ENCODE measurements at regions not wholly inside any gene's neighbourhood (a gene's known extent, or its start where the extent isn't known, plus 50 kb on each side); places are given as distances from the start of the nearest gene placed in this dataset.

DNA sequence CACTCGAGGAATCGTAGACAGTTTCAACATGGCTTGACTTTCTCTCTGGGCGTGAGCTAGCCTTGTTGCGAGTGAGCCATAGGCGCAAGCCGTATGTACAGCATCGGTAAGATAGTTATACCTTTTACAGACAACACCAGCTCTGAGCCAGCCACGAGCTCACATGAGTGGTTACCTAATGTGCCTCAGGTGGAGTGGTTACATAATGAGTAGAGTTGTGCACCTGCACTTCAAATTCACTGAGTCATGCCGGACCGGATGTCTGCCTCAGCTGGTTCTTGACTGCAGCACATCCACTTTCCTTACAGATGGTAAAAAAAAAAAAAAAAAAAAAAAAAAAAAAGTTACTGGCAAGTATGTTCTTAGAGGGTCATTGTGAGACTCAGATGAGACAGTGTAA lies 360.4 kb upstream of the NR5A2 start:
- H3K27me3 ChIP-seq (replicated peaks; ENCODE audit: control insufficient read depth, insufficient read depth, low read length), result no peaks in the 10 kb centered on the region; the same call in 1 of the 2 replicates
- no peak for DNase-seq (ENCODE audit: extremely low read depth, insufficient read length)
- H3K4me3 ChIP-seq (replicated peaks; ENCODE audit: low read depth, low read length), result no peak overlapping the region
- H3K36me3 ChIP-seq (ENCODE audit: control insufficient read depth, insufficient read depth, low read length), result no peaks in the 10 kb centered on the region
- TF ChIP-seq, protein P1, sequence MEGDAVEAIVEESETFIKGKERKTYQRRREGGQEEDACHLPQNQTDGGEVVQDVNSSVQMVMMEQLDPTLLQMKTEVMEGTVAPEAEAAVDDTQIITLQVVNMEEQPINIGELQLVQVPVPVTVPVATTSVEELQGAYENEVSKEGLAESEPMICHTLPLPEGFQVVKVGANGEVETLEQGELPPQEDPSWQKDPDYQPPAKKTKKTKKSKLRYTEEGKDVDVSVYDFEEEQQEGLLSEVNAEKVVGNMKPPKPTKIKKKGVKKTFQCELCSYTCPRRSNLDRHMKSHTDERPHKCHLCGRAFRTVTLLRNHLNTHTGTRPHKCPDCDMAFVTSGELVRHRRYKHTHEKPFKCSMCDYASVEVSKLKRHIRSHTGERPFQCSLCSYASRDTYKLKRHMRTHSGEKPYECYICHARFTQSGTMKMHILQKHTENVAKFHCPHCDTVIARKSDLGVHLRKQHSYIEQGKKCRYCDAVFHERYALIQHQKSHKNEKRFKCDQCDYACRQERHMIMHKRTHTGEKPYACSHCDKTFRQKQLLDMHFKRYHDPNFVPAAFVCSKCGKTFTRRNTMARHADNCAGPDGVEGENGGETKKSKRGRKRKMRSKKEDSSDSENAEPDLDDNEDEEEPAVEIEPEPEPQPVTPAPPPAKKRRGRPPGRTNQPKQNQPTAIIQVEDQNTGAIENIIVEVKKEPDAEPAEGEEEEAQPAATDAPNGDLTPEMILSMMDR (IDR thresholded peaks at IDR 0.05; ENCODE audit: insufficient read depth, low read length, poor library complexity, severe bottlenecking), result no peak

DNA sequence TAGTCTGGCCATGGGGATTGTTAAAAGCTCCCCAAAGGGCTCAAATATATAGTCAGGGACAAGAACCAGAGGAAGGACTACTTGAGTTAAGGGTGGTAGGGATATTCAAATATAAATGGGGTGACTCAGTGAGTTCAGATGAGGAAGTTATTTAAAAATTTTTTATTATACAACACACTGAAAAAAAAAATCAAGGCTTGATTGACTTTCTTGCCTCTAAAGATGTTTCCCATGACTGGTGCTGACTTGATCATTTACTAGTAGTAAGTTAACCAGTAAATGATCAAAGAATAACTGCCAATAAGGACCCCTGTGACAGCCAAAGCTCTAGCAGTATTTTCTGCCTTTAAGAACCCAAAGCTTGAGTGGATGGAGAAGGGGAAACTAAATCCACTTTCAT lies 357.6 kb upstream of the NR5A2 start:
- Histone ChIP-seq H3K27me3 (replicated peaks; ENCODE audit: control insufficient read depth, insufficient read depth, low read length) (no peaks in the 10 kb centered on the region; the same call in 1 of the 2 replicates), H3K36me3 (ENCODE audit: control insufficient read depth, insufficient read depth, low read length) (no peaks in the 10 kb centered on the region), H3K4me3 (replicated peaks; ENCODE audit: low read depth, low read length) (no peak overlapping the region)
- TF ChIP-seq, protein P1 (IDR thresholded peaks at IDR 0.05; ENCODE audit: insufficient read depth, low read length, poor library complexity, severe bottlenecking), result no peak
- DNase-seq (ENCODE audit: extremely low read depth, insufficient read length), result no peak

DNA sequence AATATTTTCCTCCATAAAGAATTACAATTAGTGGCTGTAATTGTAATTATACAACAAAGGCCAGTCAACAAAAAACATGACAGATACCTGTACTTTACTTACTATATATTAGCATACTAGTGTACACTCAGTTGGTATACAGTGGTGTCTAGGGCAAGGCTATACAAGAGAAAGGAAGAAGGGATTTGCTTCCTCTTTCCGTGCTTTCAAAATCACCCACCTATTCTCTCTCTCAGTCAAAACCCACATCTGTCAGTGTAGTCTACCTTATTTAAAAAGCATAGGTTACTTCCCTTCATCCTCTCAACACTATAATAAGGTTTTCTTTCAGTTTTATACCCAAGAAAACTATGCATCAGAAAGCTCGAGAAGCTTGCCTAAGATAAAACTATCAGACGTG lies 355.8 kb upstream of the NR5A2 start:
- H3K36me3 ChIP-seq (ENCODE audit: control insufficient read depth, insufficient read depth, low read length), result no peaks in the 10 kb centered on the region
- no peaks in the 10 kb centered on the region; the same call in 1 of the 2 replicates for H3K27me3 ChIP-seq (replicated peaks; ENCODE audit: control insufficient read depth, insufficient read depth, low read length)
- no peak for DNase-seq (ENCODE audit: extremely low read depth, insufficient read length)
- H3K4me3 ChIP-seq (replicated peaks; ENCODE audit: low read depth, low read length), result no peak overlapping the region
- TF ChIP-seq, protein P1 (IDR thresholded peaks at IDR 0.05; ENCODE audit: insufficient read depth, low read length, poor library complexity, severe bottlenecking), result no peak

DNA sequence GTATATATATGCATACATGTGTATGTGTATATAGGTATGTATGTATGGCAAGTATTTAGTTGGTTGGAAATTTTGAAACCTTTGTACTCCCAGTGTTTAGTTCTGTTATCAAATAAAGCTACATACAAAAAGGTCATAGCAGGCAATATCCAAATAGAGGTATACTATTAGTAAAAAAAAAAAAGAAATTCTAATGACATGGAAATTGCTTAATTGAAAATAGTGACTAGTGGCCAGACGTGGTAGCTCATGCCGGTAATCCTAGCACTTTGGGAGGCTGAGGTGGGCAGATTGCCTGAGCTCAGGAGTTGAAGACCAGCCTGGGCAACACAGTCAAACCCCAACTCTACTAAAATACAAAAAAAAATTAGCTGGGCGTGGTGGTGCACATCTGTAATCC lies 351.6 kb upstream of the NR5A2 start:
- Histone ChIP-seq H3K36me3 (ENCODE audit: control insufficient read depth, insufficient read depth, low read length) (no peaks in the 10 kb centered on the region), H3K4me3 (replicated peaks; ENCODE audit: low read depth, low read length) (no peak overlapping the region), H3K27me3 (replicated peaks; ENCODE audit: control insufficient read depth, insufficient read depth, low read length) (no peaks in the 10 kb centered on the region)
- no peak for DNase-seq (ENCODE audit: extremely low read depth, insufficient read length)
- TF ChIP-seq, protein P1 (IDR thresholded peaks at IDR 0.05; ENCODE audit: insufficient read depth, low read length, poor library complexity, severe bottlenecking), result no peak

DNA sequence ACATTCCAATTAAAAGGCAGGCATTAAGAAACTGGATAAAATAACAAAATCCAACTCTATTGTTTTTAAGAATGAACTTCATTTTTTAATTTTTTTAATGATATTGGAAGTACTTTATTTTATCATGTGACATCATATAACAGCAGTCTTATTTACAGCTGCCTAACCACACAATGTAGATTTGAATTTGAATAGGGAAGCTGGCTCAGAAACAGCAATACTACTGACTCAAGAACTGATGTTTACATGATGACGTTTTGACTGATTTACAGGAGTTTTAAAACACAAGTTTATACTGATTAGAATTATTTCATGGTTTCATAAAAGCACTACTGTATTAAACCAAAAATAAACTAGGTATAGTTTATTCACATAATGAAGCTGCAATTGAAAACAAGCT lies 348.7 kb upstream of the NR5A2 start:
- no peak overlapping the region for H3K4me3 ChIP-seq (replicated peaks; ENCODE audit: low read depth, low read length)
- TF ChIP-seq, protein P1 (IDR thresholded peaks at IDR 0.05; ENCODE audit: insufficient read depth, low read length, poor library complexity, severe bottlenecking), result no peak
- DNase-seq (ENCODE audit: extremely low read depth, insufficient read length), result no peak
- H3K27me3 ChIP-seq (replicated peaks; ENCODE audit: control insufficient read depth, insufficient read depth, low read length), result no peaks in the 10 kb centered on the region
- H3K36me3 ChIP-seq (ENCODE audit: control insufficient read depth, insufficient read depth, low read length), result no peaks in the 10 kb centered on the region

DNA sequence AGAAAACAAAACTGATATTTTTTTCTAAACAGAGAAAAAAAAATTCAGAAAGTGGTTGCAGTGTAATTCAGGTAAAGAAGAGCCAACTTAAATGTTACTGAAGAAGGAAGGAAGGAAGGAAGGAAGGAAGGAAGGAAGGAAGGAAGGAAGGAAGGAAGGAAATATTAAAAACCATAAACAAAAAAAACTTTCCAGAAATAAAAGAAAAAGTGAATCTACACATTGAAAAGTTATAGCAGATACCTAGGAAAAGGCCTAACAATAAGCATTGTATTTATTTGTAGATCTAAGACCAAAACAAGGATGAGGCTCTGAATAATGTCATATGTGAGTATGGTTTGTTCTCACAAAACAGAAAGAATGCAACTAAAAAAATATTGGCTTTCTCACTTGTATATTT lies 345.4 kb upstream of the NR5A2 start:
- TF ChIP-seq, protein P1 (IDR thresholded peaks at IDR 0.05; ENCODE audit: insufficient read depth, low read length, poor library complexity, severe bottlenecking), result no peak
- no peak for DNase-seq (ENCODE audit: extremely low read depth, insufficient read length)
- no peak overlapping the region for H3K4me3 ChIP-seq (replicated peaks; ENCODE audit: low read depth, low read length)
- H3K36me3 ChIP-seq (ENCODE audit: control insufficient read depth, insufficient read depth, low read length), result no peaks in the 10 kb centered on the region
- H3K27me3 ChIP-seq (replicated peaks; ENCODE audit: control insufficient read depth, insufficient read depth, low read length), result no peaks in the 10 kb centered on the region

Measured in GM06990 (cell line).